LNCAP (cell line): ENCODE measurements at regions not wholly inside any gene's neighbourhood (a gene's known extent, or its start where the extent isn't known, plus 50 kb on each side); places are given as distances from the start of the nearest gene placed in this dataset.

ENCODE experiments used
- CTCF ChIP-seq: fragments of 450-650 bp; IDR thresholded peaks from 2 replicates; pipeline ENCODE4 v1.5.1; 2017; ENCODE audit warnings: mild to moderate bottlenecking

GRCh38 chr2:7913974-7914373, 767.9 kb upstream of the ID2 start:
- TF ChIP-seq CTCF = no peak

GRCh38 chr2:7915302-7916091, 766.4 kb upstream of the ID2 start:
- TF ChIP-seq CTCF = no peak

- TF ChIP-seq CTCF = no peak
Measured at GRCh38 chr2:7916670-7917069, 765.2 kb upstream of the ID2 start.

- TF ChIP-seq CTCF = no peak
Measured at GRCh38 chr2:7919510-7919909, 762.3 kb upstream of the ID2 start.

GRCh38 chr2:7924023-7924762, 757.7 kb upstream of the ID2 start:
- TF ChIP-seq CTCF = no peak

GRCh38 chr2:7925506-7925905, 756.4 kb upstream of the ID2 start:
- no peak for TF ChIP-seq CTCF

GRCh38 chr2:7927691-7928090, 754.2 kb upstream of the ID2 start:
- no peak for TF ChIP-seq CTCF
